Liver (tissue), 3 donors: ENCODE measurements at regions not wholly inside any gene's neighbourhood (a gene's known extent, or its start where the extent isn't known, plus 50 kb on each side); places are given as distances from the start of the nearest gene placed in this dataset.

Source experiments
- EGR1 ChIP-seq, 2 donors: IDR thresholded peaks; 2 replicates each; pipeline ENCODE4 v1.6.1; 2016 to 2018; ENCODE audit warnings: antibody characterized with exemption in 2 of 2, low read depth in 2 of 2
- GABPA ChIP-seq, 2 donors: IDR thresholded peaks in 1 of 2; conservative IDR thresholded peaks in 1 of 2; 2 replicates each; pipeline ENCODE4 v1.6.1; 2016; ENCODE audit warnings: antibody characterized with exemption in 2 of 2, mild to moderate bottlenecking in 1 of 2, moderate library complexity in 1 of 2
- HNF4G ChIP-seq: IDR thresholded peaks from 2 replicates; pipeline ENCODE4 v1.6.1; 2016; ENCODE audit warnings: antibody characterized with exemption
- NR2F2 ChIP-seq: IDR thresholded peaks from 2 replicates; pipeline ENCODE4 v1.6.1; 2016; ENCODE audit warnings: antibody characterized with exemption
- YY1 ChIP-seq: IDR thresholded peaks from 2 replicates; pipeline ENCODE4 v1.6.1; 2016; ENCODE audit warnings: antibody characterized with exemption, mild to moderate bottlenecking
- TF ChIP-seq, protein P1 (sequence below): fragments of 150-350 bp; IDR thresholded peaks from 2 replicates; pipeline ENCODE4 v1.5.1; 2017; ENCODE audit warnings: improper control_type of control experiment, low read depth, low read length; ENCODE audit not compliant: missing input control
- TF ChIP-seq, protein P2 (sequence below): IDR thresholded peaks from 2 replicates; pipeline ENCODE4 v1.6.1; 2016; ENCODE audit warnings: antibody characterized with exemption, mild to moderate bottlenecking
- TF ChIP-seq, protein P3 (sequence below): IDR thresholded peaks from 2 replicates; pipeline ENCODE4 v1.6.1; 2016; ENCODE audit warnings: antibody characterized with exemption
- donor health status: healthy.
- donor health status: healthy.

DNA sequence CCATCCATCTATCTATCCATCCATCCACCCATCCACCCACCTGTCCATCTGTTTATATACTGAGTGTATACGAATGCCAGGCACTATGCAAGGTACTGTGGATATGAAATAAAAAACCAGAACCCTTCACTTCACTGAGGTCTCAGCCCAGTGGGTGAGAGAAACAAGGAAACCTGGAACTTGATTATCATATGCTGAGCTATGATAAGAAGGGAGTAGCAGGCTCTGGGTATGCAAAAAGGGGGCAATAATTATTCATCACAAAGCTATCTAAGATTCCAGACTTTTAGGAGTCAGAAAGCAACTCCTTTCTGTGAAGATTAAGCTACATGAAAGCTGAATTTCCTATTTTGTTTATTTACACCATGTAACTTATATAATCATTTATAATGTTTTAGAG is 327.7 kb upstream of the IL12A start:
- no peak for TF ChIP-seq YY1
- TF ChIP-seq HNF4G = no peak
- TF ChIP-seq, protein P1, sequence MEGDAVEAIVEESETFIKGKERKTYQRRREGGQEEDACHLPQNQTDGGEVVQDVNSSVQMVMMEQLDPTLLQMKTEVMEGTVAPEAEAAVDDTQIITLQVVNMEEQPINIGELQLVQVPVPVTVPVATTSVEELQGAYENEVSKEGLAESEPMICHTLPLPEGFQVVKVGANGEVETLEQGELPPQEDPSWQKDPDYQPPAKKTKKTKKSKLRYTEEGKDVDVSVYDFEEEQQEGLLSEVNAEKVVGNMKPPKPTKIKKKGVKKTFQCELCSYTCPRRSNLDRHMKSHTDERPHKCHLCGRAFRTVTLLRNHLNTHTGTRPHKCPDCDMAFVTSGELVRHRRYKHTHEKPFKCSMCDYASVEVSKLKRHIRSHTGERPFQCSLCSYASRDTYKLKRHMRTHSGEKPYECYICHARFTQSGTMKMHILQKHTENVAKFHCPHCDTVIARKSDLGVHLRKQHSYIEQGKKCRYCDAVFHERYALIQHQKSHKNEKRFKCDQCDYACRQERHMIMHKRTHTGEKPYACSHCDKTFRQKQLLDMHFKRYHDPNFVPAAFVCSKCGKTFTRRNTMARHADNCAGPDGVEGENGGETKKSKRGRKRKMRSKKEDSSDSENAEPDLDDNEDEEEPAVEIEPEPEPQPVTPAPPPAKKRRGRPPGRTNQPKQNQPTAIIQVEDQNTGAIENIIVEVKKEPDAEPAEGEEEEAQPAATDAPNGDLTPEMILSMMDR = no peak
- TF ChIP-seq, protein P2, sequence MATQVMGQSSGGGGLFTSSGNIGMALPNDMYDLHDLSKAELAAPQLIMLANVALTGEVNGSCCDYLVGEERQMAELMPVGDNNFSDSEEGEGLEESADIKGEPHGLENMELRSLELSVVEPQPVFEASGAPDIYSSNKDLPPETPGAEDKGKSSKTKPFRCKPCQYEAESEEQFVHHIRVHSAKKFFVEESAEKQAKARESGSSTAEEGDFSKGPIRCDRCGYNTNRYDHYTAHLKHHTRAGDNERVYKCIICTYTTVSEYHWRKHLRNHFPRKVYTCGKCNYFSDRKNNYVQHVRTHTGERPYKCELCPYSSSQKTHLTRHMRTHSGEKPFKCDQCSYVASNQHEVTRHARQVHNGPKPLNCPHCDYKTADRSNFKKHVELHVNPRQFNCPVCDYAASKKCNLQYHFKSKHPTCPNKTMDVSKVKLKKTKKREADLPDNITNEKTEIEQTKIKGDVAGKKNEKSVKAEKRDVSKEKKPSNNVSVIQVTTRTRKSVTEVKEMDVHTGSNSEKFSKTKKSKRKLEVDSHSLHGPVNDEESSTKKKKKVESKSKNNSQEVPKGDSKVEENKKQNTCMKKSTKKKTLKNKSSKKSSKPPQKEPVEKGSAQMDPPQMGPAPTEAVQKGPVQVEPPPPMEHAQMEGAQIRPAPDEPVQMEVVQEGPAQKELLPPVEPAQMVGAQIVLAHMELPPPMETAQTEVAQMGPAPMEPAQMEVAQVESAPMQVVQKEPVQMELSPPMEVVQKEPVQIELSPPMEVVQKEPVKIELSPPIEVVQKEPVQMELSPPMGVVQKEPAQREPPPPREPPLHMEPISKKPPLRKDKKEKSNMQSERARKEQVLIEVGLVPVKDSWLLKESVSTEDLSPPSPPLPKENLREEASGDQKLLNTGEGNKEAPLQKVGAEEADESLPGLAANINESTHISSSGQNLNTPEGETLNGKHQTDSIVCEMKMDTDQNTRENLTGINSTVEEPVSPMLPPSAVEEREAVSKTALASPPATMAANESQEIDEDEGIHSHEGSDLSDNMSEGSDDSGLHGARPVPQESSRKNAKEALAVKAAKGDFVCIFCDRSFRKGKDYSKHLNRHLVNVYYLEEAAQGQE = no peak
- TF ChIP-seq GABPA (IDR thresholded peaks at IDR 0.05 in 1 of 2, conservative IDR thresholded peaks at IDR 0.05 in 1 of 2) = no peak
- TF ChIP-seq, protein P3, sequence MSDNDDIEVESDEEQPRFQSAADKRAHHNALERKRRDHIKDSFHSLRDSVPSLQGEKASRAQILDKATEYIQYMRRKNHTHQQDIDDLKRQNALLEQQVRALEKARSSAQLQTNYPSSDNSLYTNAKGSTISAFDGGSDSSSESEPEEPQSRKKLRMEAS = no peak
- no peak for TF ChIP-seq NR2F2
- TF ChIP-seq EGR1 (IDR thresholded peaks at IDR 0.05; ENCODE audit: low read depth in 2 of 2) = no peak
